IMR-90 (cell line): ENCODE measurements at regions not wholly inside any gene's neighbourhood (a gene's known extent, or its start where the extent isn't known, plus 50 kb on each side); places are given as distances from the start of the nearest gene placed in this dataset.

Source experiments
- ATAC-seq: fragments of 200-7000 bp; cut with Tn5 transposase; 2 replicates; pipeline ENCODE4 v1.9.1; 2020; ENCODE audit warnings: low read depth, mild to moderate bottlenecking, moderate library complexity
- BruUV-seq: library from RNA; stranded (reverse); fragments of 400-500 nt; replicated peaks from 2 replicates; lab custom pipeline; 2021; lab: Mats Ljungman, UMichigan
- CTCF ChIA-PET: fragments of 300-600 bp; formaldehyde crosslinking; extraction: SDS; loops from one replicate; lab custom pipeline; 2021; ENCODE audit warnings: antibody characterized with exemption; lab: Yijun Ruan, JAX
- POLR2A ChIA-PET: fragments of 300-600 bp; sonication (Branson Sonifier 250); formaldehyde crosslinking; loops from one replicate; lab custom pipeline; 2022; ENCODE audit warnings: antibody characterized with exemption; ENCODE audit not compliant: unreplicated experiment; lab: Charles Lee
- DNase-seq: peaks from one replicate; pipeline ENCODE4 v3.0.0; 2013
- H2AFZ ChIP-seq: replicated peaks from 2 replicates; pipeline ENCODE3; 2013; ENCODE audit warnings: low read length, mild to moderate bottlenecking; ENCODE audit not compliant: poor library complexity
- H2AK5ac ChIP-seq: 2 replicates; pipeline ENCODE4 v1.6.1; 2013; ENCODE audit warnings: low read depth, low read length, inconsistent platforms
- H2AK9ac ChIP-seq: replicated peaks from 2 replicates; pipeline ENCODE3; 2013; ENCODE audit warnings: mild to moderate bottlenecking, low read depth, low read length, moderate library complexity; ENCODE audit not compliant: poor library complexity
- H2BK120ac ChIP-seq: 2 replicates; pipeline ENCODE4 v1.6.1; 2013; ENCODE audit warnings: low read depth, low read length, inconsistent platforms
- H2BK15ac ChIP-seq: 3 replicates; pipeline ENCODE4 v1.6.1; 2013; ENCODE audit warnings: low read depth, low read length, inconsistent platforms
- H2BK20ac ChIP-seq: 2 replicates; pipeline ENCODE4 v1.6.1; 2013; ENCODE audit warnings: low read depth, mild to moderate bottlenecking, inconsistent platforms, low read length, moderate library complexity
- H2BK5ac ChIP-seq: 2 replicates; pipeline ENCODE4 v1.6.1; 2013; ENCODE audit warnings: mild to moderate bottlenecking, low read depth, low read length, inconsistent platforms; ENCODE audit not compliant: poor library complexity, severe bottlenecking
- H3K14ac ChIP-seq: replicated peaks from 2 replicates; pipeline ENCODE4 v1.6.1; 2013; ENCODE audit warnings: low read depth, low read length, inconsistent platforms
- H3K18ac ChIP-seq: 2 replicates; pipeline ENCODE4 v1.6.1; 2013; ENCODE audit warnings: low read depth, low read length, control low read depth
- H3K23ac ChIP-seq: 2 replicates; pipeline ENCODE4 v1.6.1; 2013; ENCODE audit warnings: low read depth, low read length, inconsistent platforms
- H3K27ac ChIP-seq: 2 replicates; pipeline ENCODE4 v1.5.1; 2013; ENCODE audit warnings: mild to moderate bottlenecking, control low read depth, low read length; ENCODE audit not compliant: insufficient read depth
- H3K27me3 ChIP-seq: 2 replicates; pipeline ENCODE4 v1.6.1; 2013; ENCODE audit warnings: low read length; ENCODE audit not compliant: control insufficient read depth, insufficient read depth
- H3K36me3 ChIP-seq: 2 replicates; pipeline ENCODE4 v1.6.1; 2013; ENCODE audit warnings: low read length, mixed read lengths; ENCODE audit not compliant: control insufficient read depth, insufficient read depth
- H3K4ac ChIP-seq: 2 replicates; pipeline ENCODE4 v1.6.1; 2013; ENCODE audit warnings: low read depth, low read length, inconsistent platforms
- H3K4me1 ChIP-seq: 2 replicates; pipeline ENCODE4 v1.6.1; 2013; ENCODE audit warnings: low read length, mixed read lengths; ENCODE audit not compliant: control insufficient read depth, insufficient read depth
- H3K4me2 ChIP-seq: 2 replicates; pipeline ENCODE4 v1.6.1; 2013; ENCODE audit warnings: low read depth, mild to moderate bottlenecking, control low read depth, low read length, moderate library complexity
- H3K4me3 ChIP-seq: 2 replicates; pipeline ENCODE4 v1.5.1; 2013; ENCODE audit warnings: low read depth, mild to moderate bottlenecking, control low read depth, low read length, moderate library complexity; ENCODE audit not compliant: insufficient read depth
- H3K56ac ChIP-seq: 2 replicates; pipeline ENCODE4 v1.6.1; 2013; ENCODE audit warnings: low read length, inconsistent platforms; ENCODE audit not compliant: insufficient read depth; ENCODE audit errors: extremely low read depth
- H3K79me1 ChIP-seq, 2 experiments: 2 replicates each; pipeline ENCODE4 v1.6.1; 2013; ENCODE audit warnings: low read length in 2 of 2, inconsistent platforms in 1 of 2, low read depth in 1 of 2
- H3K9ac ChIP-seq: 2 replicates; pipeline ENCODE4 v1.6.1; 2013; ENCODE audit warnings: low read depth, low read length, control low read depth
- H3K9me1 ChIP-seq: 2 replicates; pipeline ENCODE4 v1.6.1; 2013; ENCODE audit warnings: low read length, inconsistent platforms; ENCODE audit not compliant: insufficient read depth
- H3K9me3 ChIP-seq: 2 replicates; pipeline ENCODE4 v1.6.1; 2013; ENCODE audit warnings: low read length; ENCODE audit not compliant: control insufficient read depth, insufficient read depth
- H4K20me1 ChIP-seq: 2 replicates; pipeline ENCODE4 v1.6.1; 2013; ENCODE audit warnings: low read length, inconsistent platforms; ENCODE audit not compliant: insufficient read depth
- H4K5ac ChIP-seq: 2 replicates; pipeline ENCODE4 v1.6.1; 2013; ENCODE audit warnings: mild to moderate bottlenecking, low read depth, low read length, control low read depth
- H4K8ac ChIP-seq, 2 experiments: 2 replicates each; pipeline ENCODE4 v1.6.1; 2013; ENCODE audit warnings: low read depth in 2 of 2, low read length in 2 of 2, control low read depth in 1 of 2, inconsistent platforms in 1 of 2
- H4K91ac ChIP-seq: 2 replicates; pipeline ENCODE4 v1.6.1; 2013; ENCODE audit warnings: low read depth, low read length, inconsistent platforms; ENCODE audit not compliant: insufficient read depth
- CEBPB ChIP-seq: IDR thresholded peaks from 2 replicates; pipeline ENCODE4 v1.6.1; 2012; ENCODE audit warnings: low read depth, low read length, improper control_type of control experiment
- CHD1 ChIP-seq: IDR thresholded peaks from 2 replicates; pipeline ENCODE4 v1.6.1; 2012; ENCODE audit warnings: low read depth, low read length, improper control_type of control experiment
- ELK1 ChIP-seq: fragments of 150-350 bp; IDR thresholded peaks from 2 replicates; pipeline ENCODE4 v1.6.1; 2016; ENCODE audit warnings: low read depth, mild to moderate bottlenecking, low read length, moderate library complexity, borderline replicate concordance
- FOS ChIP-seq: fragments of 150-350 bp; IDR thresholded peaks from 2 replicates; pipeline ENCODE4 v1.6.1; 2016; ENCODE audit warnings: low read depth, low read length
- MAZ ChIP-seq: IDR thresholded peaks from 2 replicates; pipeline ENCODE4 v1.6.1; 2012; ENCODE audit warnings: low read depth, mild to moderate bottlenecking, low read length, improper control_type of control experiment, moderate library complexity, borderline replicate concordance
- MXI1 ChIP-seq: IDR thresholded peaks from 2 replicates; pipeline ENCODE4 v1.6.1; 2012; ENCODE audit warnings: low read depth, mild to moderate bottlenecking, low read length, moderate library complexity, borderline replicate concordance
- NFE2L2 ChIP-seq: fragments of 150-350 bp; IDR thresholded peaks from 2 replicates; pipeline ENCODE4 v1.6.1; 2016; ENCODE audit warnings: low read depth, mild to moderate bottlenecking, low read length
- POLR2A ChIP-seq: IDR thresholded peaks from 2 replicates; pipeline ENCODE4 v1.6.1; 2012; ENCODE audit warnings: mild to moderate bottlenecking, low read depth, low read length
- RCOR1 ChIP-seq: IDR thresholded peaks from 2 replicates; pipeline ENCODE4 v1.6.1; 2012; ENCODE audit warnings: mild to moderate bottlenecking, low read length, improper control_type of control experiment; ENCODE audit not compliant: insufficient replicate concordance
- SMC3 ChIP-seq: fragments of 150-350 bp; IDR thresholded peaks from 2 replicates; pipeline ENCODE4 v1.6.1; 2016; ENCODE audit warnings: low read depth, mild to moderate bottlenecking, antibody characterized with exemption, low read length, moderate library complexity
- USF2 ChIP-seq: fragments of 150-350 bp; IDR thresholded peaks from 2 replicates; pipeline ENCODE4 v1.6.1; 2017; ENCODE audit warnings: mild to moderate bottlenecking, antibody characterized with exemption, low read length, low read depth
- WGBS, 2 experiments: methylation state at CpG; one replicate each; pipeline versions ENCODE4 v1.1.5 to v1.1.7; 2013; ENCODE audit warnings: missing lambda C conversion rate in 2 of 2; ENCODE audit not compliant: insufficient read length in 1 of 2; ENCODE audit errors: extremely low coverage in 2 of 2; 5-methylcytosine and 5-hydroxymethylcytosine counted together
- dilution Hi-C: fragments of 300-500 bp; cut with HindIII; formaldehyde crosslinking; loops from one replicate; pipeline ENCODE4 v1.14.3; 2018; ENCODE audit warnings: low sequenced_read_pairs; ENCODE audit not compliant: unreplicated experiment
- in situ Hi-C: fragments of 300-500 bp; cut with MboI; formaldehyde crosslinking; loops from 3 replicates; pipeline ENCODE4 v1.14.3; 2019; ENCODE audit warnings: low sequenced_read_pairs, inconsistent platforms, mixed read lengths
- intact Hi-C: fragments of 100-400 bp; cut with micrococcal nuclease; formaldehyde crosslinking; loops from 2 replicates; pipeline ENCODE4 v1.10.0; 2022

- Histone ChIP-seq H3K23ac (no peak overlapping the region), H3K18ac (no peak overlapping the region), H3K9ac (no peak overlapping the region), H4K5ac (no peak overlapping the region), H3K79me1 (no peaks in the 10 kb centered on the region), H3K27me3 (no peaks in the 10 kb centered on the region), H3K4me3 (no peak overlapping the region), H3K56ac (no peak overlapping the region), H4K8ac (no peak overlapping the region), H3K36me3 (no peaks in the 10 kb centered on the region; the same call in 1 of the 2 replicates), H4K91ac (no peak overlapping the region), H3K14ac (no peak overlapping the region), H2BK5ac (no peak overlapping the region), H3K4me2 (no peak overlapping the region), H2BK120ac (no peak overlapping the region), H2BK15ac (no peak overlapping the region; the same call in 2 of the 3 replicates), H3K9me1 (no peaks in the 10 kb centered on the region), H3K27ac (no peak overlapping the region), H2AK5ac (no peak overlapping the region), H3K4ac (no peak overlapping the region), H3K9me3 (peaks cover 14% of the 10 kb centered on the region), H2AK9ac (no peak overlapping the region), H3K4me1 (no peaks in the 10 kb centered on the region), H2AFZ (no peak overlapping the region), H4K20me1 (no peaks in the 10 kb centered on the region), H2BK20ac (no peak overlapping the region)
- ChIA-PET POLR2A (no interaction called here), CTCF (interaction anchor here (0.7 to 0.9 kb wide), 3 partner anchors 9 to 12 kb away, joined by 3 read pairs; no protein-coding TSS in a partner anchor)
- ATAC-seq (no peak), DNase-seq (no peak)
- no peak for TF ChIP-seq FOS
- TF ChIP-seq ELK1: no peak
- no peak for TF ChIP-seq CHD1
- no peak for TF ChIP-seq MXI1
- TF ChIP-seq POLR2A: no peak
- TF ChIP-seq RCOR1: no peak
- no peak for TF ChIP-seq NFE2L2
- no peak for TF ChIP-seq SMC3
- TF ChIP-seq USF2: no peak
- no peak for TF ChIP-seq CEBPB
- no peak for TF ChIP-seq MAZ
- dilution Hi-C loops (no loop called here), intact Hi-C loops (no loop called here), in situ Hi-C loops (no loop called here)
- 80% methylated on average over 1 of the region's 3 CpGs; no CpG with 5 or more reads in 1 of the 2 experiments for WGBS, 2 experiments
- BruUV-seq: no TSS peak
Observed at GRCh38 chr3:110966966-110967663, 104.5 kb upstream of the NECTIN3 start.
